ENCODE measurements at regions not wholly inside any gene's neighbourhood (a gene's known extent, or its start where the extent isn't known, plus 50 kb on each side); places are given as distances from the start of the nearest gene placed in this dataset.

DNA sequence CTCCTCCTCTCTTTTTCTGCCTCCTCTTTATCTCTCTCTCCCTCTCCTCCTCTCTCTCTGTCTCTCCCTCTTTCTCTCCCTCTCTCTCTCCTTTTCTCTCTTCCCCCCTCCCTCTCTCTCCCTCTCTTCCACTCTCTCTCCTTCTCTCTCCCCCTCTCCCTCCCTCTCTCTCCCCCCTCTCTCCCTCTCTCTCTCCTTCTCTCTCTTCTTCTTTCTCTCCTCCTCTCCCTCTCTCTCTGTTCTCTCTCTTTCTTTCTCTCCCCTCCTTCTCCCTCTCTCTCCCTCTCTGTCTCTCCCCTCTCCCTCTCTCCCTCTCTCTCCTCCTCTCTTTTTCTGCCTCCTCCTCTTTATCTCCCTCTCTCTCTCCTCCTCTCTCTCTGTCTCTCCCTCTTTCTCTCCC is 197.4 kb downstream of the UQCRFS1 start:
- Mint-ChIP-seq H3K27ac (no peak overlapping the region), H3K4me3 (no peak overlapping the region), H3K36me3 (ENCODE audit: low read depth) (no peaks in the 10 kb centered on the region), H3K27me3 (no peaks in the 10 kb centered on the region), H3K9me3 (no peaks in the 10 kb centered on the region), H3K4me1 (no peaks in the 10 kb centered on the region)
- CTCF ChIA-PET: no interaction called here
- DNase-seq (no peak), ATAC-seq (ENCODE audit: low read depth) (no peak)
- intact Hi-C loops (cut with micrococcal nuclease): no loop called here
- POLR2A ChIA-PET: no interaction called here
- TF ChIP-seq, protein P1, sequence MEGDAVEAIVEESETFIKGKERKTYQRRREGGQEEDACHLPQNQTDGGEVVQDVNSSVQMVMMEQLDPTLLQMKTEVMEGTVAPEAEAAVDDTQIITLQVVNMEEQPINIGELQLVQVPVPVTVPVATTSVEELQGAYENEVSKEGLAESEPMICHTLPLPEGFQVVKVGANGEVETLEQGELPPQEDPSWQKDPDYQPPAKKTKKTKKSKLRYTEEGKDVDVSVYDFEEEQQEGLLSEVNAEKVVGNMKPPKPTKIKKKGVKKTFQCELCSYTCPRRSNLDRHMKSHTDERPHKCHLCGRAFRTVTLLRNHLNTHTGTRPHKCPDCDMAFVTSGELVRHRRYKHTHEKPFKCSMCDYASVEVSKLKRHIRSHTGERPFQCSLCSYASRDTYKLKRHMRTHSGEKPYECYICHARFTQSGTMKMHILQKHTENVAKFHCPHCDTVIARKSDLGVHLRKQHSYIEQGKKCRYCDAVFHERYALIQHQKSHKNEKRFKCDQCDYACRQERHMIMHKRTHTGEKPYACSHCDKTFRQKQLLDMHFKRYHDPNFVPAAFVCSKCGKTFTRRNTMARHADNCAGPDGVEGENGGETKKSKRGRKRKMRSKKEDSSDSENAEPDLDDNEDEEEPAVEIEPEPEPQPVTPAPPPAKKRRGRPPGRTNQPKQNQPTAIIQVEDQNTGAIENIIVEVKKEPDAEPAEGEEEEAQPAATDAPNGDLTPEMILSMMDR (IDR thresholded peaks at IDR 0.05): no peak

DNA sequence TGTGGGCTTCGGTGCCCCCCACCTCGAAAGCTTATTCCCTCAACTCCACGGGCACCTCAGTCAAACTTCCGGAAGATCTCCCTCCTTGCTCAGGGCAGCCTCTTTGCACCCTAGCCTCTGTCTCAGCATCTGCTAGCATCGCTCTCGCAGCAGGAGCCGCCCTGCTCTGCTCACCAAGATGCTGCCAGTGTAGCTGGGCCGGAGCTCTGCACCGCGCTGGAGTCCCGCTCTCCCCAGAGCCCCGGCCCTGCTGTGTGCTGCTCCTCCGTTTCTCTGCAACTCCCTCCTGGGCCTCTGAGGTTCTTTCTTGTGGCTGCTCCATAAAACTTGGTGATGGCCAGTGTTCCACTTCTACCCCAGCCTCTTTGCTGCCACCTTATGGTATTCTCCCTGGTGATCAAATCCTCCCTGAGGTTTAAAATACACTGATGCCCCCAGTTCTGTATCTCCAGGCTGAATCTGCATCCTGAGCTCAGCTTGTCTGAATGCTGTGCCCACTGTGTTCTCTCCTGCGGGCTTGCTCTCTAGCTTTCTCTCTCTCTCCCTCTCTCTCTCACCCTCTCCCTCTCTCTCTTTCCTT is 198.0 kb downstream of the UQCRFS1 start:
- intact Hi-C loops (cut with micrococcal nuclease): no loop called here
- TF ChIP-seq, protein P1 (IDR thresholded peaks at IDR 0.05): no peak
- Mint-ChIP-seq H3K27ac (no peak overlapping the region), H3K36me3 (ENCODE audit: low read depth) (no peaks in the 10 kb centered on the region), H3K9me3 (no peaks in the 10 kb centered on the region), H3K4me1 (no peaks in the 10 kb centered on the region), H3K4me3 (no peak overlapping the region), H3K27me3 (no peaks in the 10 kb centered on the region)
- CTCF ChIA-PET: no interaction called here
- ATAC-seq (ENCODE audit: low read depth): no peak
- no peak for DNase-seq
- POLR2A ChIA-PET: no interaction called here

DNA sequence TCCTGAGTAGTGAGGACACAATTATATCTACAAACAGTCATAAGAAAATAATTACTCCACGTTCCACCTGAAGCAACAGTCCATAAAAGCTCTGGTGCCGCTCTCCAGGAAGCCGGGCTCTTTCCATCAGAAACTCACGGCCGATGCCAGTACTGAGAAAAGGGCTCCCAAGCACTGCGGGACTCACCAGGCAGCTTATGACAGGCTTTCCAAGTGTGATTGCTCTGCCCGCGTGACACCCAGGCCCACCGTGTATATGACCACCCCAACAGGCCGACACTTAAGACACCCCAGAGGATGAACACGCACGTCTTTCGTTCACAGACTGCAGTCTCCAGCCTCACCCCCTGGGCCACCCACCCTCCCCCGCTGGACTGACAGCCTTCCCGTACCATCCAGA is 199.0 kb downstream of the UQCRFS1 start:
- DNase-seq: no peak
- Mint-ChIP-seq H3K36me3 (ENCODE audit: low read depth) (no peaks in the 10 kb centered on the region), H3K27me3 (no peaks in the 10 kb centered on the region), H3K4me1 (no peaks in the 10 kb centered on the region), H3K9me3 (no peaks in the 10 kb centered on the region), H3K4me3 (no peak overlapping the region), H3K27ac (no peak overlapping the region)
- POLR2A ChIA-PET: no interaction called here
- intact Hi-C loops (cut with micrococcal nuclease): no loop called here
- CTCF ChIA-PET: no interaction called here
- TF ChIP-seq, protein P1 (IDR thresholded peaks at IDR 0.05): no peak
- no peak for ATAC-seq (ENCODE audit: low read depth)

DNA sequence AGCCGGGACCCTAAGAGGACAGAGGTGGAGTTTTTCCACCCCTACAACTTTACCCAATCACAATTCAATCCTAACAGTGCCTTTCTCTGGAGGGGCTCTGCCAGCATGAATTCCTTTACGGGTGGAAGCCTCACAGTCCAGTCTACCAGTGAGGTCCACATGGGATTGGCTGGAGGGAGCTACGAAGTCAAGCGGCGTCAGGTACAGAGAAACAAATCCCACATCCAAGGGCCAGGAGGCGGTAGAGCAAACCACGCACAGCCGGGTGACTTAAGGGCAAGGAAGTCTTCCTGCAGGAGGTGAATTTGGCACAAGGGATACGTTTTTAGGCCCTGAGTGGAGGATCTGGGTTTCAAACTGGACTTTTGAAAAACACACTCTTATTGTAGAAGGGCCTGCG is 199.6 kb downstream of the UQCRFS1 start:
- ChIA-PET CTCF (no interaction called here), POLR2A (no interaction called here)
- H3K9me3 Mint-ChIP-seq: no peaks in the 10 kb centered on the region
- H3K36me3 Mint-ChIP-seq (ENCODE audit: low read depth): no peaks in the 10 kb centered on the region
- H3K4me1 Mint-ChIP-seq: no peaks in the 10 kb centered on the region
- ATAC-seq (ENCODE audit: low read depth) (no peak), DNase-seq (no peak)
- intact Hi-C loops (cut with micrococcal nuclease): no loop called here
- H3K27ac Mint-ChIP-seq: no peak overlapping the region
- H3K27me3 Mint-ChIP-seq: no peaks in the 10 kb centered on the region
- TF ChIP-seq, protein P1 (IDR thresholded peaks at IDR 0.05): no peak
- no peak overlapping the region for H3K4me3 Mint-ChIP-seq

DNA sequence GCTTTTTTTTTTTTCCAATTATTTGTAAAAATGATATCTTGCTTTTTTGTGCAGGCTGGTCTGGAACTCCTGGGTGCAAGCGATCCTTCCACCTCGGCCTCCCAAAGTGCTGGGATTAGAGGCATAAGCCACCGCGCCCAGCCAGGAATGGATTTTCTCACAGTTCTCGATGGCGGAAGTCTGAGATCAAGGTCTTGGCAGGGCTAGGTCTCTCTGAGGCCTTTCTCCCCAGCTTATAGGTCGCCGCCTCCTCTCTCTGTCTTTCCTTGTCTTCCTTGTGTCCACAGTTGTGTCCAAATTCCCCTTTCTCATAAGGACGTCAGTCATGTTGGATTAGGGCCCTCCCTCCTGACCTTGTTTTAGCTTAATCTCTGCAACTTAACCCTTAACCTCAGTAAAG is 200.5 kb downstream of the UQCRFS1 start:
- POLR2A ChIA-PET: no interaction called here
- no peaks in the 10 kb centered on the region for H3K9me3 Mint-ChIP-seq

More for the DNA sequence above, 200.5 kb downstream of the UQCRFS1 start:
- no peaks in the 10 kb centered on the region for H3K27me3 Mint-ChIP-seq
- no peaks in the 10 kb centered on the region for H3K36me3 Mint-ChIP-seq (ENCODE audit: low read depth)
- intact Hi-C loops (cut with micrococcal nuclease): no loop called here
- no peaks in the 10 kb centered on the region for H3K4me1 Mint-ChIP-seq
- no peak overlapping the region for H3K4me3 Mint-ChIP-seq
- CTCF ChIA-PET: no interaction called here
- no peak overlapping the region for H3K27ac Mint-ChIP-seq
- DNase-seq (no peak), ATAC-seq (ENCODE audit: low read depth) (no peak)
- TF ChIP-seq, protein P1 (IDR thresholded peaks at IDR 0.05): no peak
